ENCODE measurements at regions not wholly inside any gene's neighbourhood (a gene's known extent, or its start where the extent isn't known, plus 50 kb on each side); places are given as distances from the start of the nearest gene placed in this dataset.

DNA sequence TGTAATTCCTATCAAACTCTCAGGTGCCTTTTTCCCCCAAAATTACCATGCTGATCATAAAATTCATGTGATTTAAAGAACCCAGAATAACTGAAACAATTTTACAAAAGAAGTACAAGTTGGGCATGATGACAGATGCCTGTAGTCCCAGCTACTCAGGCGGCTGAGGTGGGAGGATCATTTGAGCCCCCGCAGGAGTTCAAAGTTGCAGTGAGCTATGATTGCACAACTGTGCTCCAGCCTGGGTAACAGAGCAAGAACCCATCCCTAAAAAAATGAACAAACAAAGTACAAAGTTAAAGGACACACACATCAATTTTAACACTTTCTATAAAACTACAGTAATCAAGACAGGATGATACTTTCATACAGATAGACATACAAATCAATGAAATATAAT, 97.9 kb upstream of the LPAR1 start:
- no peak for TF ChIP-seq POLR2A (IDR thresholded peaks at IDR 0.05; ENCODE audit: low read depth, low read length)
- no peak for TF ChIP-seq POLR2AphosphoS5 (IDR thresholded peaks at IDR 0.05; ENCODE audit: low read depth, low read length)
- no peak for TF ChIP-seq TAF1 (IDR thresholded peaks at IDR 0.05; ENCODE audit: low read depth, low read length)

Measured in GM12891 (cell line).